ENCODE measurements at regions not wholly inside any gene's neighbourhood (a gene's known extent, or its start where the extent isn't known, plus 50 kb on each side); places are given as distances from the start of the nearest gene placed in this dataset.
A peak's percentile ranks its signal among the peaks of the same experiment; 100 is the strongest.

DNA sequence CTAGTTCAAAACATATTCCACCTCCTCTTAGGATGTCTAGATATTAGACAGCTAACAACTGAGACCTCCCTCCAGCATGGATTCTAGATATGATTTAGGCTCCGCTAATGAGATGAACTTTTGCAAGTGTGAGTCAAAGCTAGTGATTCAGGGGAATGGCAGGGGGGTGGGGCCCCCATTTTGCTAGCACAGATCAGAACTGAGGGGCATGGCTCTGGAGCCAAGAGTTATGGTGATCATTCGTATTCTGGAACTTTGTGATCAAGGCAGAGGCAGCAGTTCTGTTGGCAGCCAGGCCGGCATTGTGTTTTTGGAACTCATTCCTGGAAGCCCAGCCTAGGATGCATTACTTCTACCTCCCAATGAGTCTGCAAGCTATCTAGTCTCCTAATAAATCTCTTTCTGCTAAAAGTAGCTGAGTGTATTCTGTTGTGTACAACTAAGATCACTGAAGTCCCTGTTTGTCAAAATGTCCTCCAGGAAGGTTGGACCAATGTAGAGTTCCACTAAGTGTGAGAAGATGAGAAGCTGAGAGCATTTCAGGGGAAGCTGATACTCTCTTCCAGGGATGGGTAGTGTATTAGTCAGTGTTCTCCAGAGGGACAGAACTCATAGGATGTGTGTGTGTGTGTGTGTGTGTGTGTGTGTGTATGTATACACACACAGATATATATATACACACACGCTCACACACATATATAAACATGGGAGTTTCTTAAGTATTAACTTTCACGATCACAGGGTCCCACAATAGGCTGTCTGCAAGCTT, 312.7 kb downstream of the TLE3 start:
- no peak for DNase-seq

DNA sequence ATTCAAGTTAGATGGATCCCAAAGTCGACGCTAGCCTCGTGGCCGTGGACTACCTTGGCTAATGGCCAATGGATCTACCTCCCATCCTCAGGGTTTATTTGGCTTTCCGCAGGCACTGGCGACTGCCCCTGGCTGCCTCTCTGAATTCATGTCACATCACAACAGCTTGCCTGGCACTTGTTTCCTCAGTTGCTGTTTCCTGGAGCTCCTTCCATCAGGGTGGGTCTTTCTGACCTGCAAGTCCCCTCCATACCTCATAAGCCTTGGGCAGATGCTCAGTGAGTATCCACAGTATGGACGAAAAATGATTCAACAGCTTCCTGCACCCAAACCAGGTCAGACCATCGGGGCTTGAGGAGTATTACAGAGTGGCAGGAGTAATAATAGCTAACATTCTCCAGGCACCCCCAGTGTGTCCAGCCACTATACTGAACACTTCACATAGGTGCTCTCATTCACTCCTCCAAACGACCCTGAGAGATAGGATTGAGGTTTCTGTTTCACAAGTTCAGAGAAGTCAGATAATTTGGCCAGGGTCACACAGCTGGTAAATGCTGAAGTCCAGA, 311.5 kb downstream of the TLE3 start:
- DNase-seq = no peak

DNA sequence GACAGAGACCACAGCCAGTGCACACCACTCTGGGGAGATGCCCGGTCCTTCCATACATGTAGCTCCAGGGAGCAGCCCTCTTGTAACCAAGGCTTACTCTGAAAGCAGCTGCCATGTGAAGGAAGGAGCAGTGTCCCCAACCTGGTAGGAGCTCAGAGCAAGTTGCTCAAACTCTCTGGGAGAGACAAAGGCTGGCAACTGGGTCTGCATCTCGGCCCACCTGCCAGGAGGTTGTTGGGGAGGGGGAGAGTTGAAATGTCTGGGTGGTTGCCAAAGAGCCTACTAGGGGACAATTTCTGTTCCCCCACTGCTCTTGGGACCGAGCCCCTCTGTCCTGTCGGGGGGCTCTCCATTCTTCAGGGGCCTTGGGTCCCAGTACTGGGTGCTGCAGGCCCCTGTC, 309.9 kb downstream of the TLE3 start:
- DNase-seq = no peak

DNA sequence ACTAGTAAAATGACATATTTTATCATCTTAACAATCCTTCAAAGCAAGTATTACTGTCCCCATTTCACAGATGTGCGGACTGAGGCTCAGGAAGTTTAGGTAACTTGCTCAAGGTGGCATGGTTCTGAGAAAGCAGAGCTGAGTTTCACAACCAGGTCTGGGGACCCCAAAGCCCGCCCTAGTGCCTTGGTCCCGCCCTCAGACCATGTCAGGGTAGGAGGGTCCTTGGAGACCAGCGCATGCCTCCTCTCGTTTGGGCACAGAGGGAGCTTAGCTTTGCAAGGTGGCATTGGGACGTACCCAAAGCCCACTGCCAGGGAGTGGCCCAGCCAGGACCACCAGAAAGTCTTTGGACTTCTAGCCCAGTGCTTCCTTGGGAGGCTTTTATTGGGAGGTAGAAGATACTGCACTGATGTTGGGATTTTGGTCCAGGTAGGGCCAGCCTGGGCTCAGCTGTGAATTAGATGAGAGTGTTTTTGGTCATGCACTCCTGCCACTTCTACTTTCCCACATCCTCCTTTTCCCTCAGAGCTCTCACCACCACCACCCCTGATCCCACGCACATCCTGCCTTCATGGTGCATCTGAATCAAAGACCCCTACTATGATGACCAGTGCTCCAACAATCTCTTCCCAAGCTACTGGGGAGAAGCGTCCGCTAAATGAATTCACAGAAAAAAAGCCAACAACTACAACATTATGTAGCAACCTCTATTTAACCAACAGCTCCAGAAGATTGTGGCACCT, 307.9 kb downstream of the TLE3 start:
- DNase-seq = no peak

DNA sequence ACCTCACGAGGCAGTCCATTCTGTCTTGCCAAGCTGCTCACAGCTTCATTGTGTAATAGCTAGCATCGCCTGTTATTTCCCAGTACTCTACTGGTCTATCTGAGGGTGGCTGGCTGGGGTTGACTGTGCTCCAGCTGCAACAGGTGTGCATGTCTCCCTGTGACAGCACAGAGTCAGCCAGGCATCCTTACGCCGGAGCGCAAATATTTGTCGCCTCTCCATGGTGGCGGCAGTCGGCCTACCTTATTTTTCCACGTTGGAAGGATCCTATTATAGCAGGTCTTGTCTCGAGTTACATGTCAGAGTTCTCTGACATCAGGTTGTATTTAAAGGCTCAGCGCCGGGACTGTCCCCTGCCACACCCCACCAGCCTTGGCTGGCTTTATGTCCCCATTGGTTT, 307.1 kb downstream of the TLE3 start:
- no peak for DNase-seq

DNA sequence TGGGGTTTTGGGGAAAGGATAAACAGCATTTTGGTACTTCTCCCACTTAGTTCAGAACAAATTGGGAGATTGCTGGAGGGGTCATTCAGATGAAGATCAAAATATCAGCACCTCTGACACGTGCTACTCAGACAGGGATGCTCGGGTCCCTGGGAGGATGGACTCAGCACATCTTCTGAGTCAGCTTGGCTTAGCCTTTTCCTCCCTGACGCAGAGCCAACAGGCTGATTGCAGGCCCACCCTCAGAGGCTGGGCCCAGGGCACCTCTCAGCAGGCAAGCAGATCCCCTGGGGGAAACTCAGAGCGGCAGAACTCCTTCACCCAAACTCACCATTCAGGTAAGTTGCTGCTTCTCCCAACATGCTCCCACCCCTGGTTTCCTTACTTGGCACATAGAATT, 304.9 kb downstream of the TLE3 start:
- no peak for DNase-seq

DNA sequence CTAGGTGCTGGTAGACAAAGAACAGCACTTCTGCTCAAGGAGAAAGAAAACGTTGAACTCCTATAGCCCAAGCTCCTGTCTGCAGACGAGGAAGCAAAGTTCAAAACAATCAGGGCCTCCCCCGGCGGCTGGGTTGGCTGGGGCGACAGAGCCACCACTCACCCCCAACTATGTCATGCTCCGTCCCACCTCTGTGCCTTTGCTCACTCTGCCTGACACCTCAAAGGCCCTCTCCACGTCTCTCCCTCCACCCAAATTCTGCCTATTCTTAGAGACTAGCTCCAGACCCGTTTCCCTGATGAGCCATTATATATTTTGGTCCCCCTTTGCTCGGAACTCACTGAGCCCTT, 304.3 kb downstream of the TLE3 start:
- no peak for DNase-seq

DNA sequence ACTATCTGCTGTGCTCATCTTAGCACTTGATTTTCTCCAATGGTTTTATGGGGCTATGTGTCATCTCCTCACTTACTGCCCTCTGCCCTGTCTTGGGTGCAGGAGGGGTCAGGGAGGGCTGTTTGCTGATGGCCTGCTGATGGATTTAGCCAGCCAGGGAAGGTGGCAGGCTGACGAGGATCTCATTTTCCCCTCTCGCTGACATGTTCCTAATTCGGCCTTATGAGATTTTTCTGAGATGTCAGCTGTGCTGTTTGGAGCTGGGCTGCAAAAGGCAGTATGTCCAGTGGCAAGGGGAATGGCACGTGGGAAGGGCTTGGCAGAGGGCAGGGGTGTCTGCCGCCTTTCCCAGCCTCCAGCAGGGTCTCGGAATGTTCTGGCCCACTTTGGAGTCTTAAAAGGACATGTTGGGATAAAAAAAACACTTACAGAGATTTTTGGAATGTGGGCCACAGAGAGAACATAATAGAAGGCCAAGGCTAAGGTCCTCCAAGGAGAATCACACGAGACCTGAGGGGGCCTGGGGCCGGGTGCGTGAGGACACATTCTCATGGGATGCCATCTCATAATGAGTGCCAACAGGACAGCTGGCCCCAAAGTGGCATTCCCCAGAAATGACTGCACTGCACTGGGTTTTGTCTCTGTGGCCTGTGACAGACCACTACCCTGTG, 303.8 kb downstream of the TLE3 start:
- no peak for DNase-seq

DNA sequence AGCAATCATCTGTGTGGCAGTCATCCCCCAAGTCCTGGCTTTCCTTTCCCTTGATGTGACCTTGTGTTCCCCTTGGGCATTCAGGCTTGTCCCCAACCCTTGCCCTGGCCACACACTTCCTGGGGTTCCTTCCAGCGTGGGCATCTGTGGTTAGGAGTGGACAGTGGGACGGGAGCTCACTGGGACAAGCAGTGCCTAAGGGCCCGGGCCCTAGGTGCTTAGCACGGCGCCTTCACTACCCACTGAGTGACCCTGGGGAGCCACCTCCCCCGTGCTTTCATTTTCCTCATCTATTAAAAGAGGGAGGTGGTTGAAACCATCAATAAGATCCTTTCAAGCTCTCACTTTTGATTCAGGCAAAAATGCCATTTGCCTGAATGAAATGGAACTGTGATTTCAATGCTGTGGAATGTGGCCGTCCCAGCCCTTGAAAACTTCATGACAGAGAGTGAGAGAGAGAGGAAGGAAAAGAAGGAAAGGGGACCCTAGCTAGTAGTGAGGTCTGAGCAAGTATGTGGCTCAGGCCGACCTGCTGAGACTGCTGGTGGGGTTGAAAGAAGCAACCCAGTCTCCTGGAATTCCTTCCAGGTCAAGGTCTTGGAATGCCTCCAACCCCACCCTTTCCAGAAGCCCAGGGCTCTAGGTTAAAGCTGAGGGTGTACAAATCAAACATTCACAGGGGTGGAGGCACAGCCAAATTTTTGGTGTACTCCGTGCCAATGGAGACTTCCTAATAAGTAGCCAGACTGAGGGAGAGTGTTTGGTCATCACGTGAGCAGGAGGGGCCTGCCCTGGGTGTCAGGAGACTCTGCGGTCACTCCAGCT, 302.9 kb downstream of the TLE3 start:
- no peak for DNase-seq

DNA sequence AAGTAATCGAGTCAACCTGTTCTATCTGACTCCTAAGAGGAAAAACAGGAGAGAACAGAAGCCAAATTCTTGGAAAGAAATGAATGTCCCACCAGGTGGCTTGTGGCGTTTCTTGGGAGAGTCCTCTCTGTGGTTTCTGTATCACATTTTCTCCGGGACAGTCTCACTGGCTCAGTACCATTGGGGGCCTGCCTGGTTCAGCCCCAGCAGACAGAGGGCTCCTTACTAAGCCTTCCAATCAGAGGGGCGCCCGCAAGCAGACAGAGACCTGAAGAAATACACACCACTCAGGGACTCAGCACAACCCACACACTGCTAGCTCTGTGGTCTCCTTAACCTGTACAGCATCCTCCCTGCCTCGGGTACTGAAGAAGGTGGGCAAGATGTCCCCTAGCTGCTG, 302.1 kb downstream of the TLE3 start:
- DNase-seq = no peak

DNA sequence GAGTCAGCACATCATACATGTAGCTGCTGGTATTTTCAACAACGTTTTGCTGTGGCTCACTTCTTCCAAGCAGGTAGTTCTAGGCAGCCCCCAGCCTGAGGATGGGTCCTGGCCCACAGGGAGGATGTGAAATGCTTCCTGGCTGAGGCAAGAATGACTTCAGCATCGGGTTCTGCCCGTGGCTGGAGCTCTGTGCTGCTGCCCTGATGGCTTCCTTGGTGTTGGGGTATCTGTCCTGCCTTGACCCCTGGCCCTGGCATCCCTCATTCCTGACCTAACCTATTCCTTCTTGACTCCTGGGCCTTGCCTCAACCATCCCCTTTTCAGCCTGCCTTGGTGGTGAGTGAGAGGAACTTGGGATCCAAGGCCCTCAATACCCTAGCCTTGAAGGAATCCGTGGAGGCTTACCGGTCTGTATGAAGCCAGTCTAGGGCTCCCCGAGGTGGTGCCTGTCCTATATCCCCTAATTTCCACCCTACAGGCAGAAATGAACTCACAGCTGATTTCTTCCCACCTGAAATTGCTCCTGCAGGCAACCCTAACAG, 300.6 kb downstream of the TLE3 start:
- DNase-seq = no peak

DNA sequence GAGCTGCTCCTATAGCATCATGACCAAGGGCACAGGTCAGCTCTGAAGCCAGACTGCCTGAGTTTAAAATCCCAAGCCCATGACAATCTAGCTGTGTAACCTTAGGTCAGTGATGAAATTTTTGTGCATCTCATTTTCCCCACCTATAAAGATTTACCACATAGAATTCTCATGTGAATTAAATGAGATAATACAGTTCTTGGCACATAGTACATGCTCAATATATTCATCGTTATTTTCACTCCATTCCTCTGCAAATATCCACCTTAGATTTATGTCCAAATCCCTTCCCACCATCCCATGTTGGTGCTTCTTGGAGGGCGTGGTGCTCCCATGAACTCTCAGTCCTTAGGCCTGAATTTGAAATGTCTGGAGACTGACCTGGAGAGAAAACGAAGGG, 300.1 kb downstream of the TLE3 start:
- no peak for DNase-seq

DNA sequence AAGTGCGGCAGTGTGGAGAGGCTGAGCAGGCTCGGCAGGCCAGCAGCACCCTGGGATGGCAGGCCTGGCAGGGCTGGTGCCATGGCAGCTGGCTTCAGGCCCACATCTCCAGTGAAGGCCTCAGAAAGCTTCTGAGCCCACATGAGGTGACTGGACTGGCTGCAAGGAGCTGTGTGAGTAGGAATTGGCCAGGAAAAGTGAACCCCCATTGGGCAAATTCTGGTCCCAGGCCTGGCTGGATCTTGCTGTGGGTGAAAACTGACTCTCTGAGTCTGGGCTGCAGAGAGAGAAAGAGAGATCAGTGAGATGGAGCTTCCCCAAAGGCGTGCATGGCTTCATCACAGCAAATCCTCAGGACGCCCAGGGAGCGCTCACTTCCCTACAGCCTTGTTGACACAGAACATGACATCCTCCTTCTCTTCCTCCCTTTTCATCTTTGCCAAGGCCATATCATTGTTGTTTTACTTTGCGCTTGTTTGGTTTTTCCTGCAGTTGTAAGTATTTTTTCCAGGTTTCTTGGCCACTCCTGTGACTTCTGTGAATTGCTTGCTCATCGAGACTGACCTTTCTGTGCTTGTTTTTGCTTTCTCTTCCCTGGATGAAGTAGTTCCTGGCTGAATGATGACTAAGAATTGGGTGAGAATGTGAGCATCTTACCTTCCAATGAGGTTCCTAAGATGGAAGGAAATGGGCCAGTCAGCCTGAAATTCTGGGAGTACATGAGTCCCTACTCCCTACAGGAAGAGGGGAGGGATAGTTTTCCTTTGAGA, 299.1 kb downstream of the TLE3 start:
- DNase-seq = peak in 1 of 56 donors; percentile 20

DNA sequence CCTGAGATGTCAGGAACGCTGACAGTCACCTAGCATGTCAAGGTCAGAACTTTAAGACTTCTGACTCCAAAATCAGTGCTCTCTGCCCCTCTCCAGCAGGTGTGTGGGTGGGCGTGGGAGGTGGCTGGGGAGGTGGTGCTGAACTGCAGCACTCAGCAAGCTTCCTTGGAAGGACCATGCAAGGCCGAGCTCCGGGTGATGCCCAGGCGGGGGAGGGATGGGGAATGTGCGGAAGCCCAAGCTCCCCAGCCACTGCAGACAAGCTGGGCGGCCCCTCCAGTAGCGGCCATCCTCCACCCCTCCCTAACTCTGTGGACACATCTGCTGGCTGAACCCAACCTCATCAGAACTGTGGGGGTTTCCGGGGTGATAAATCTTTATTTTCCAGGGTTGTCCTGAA, 296.6 kb downstream of the TLE3 start:
- no peak for DNase-seq

DNA sequence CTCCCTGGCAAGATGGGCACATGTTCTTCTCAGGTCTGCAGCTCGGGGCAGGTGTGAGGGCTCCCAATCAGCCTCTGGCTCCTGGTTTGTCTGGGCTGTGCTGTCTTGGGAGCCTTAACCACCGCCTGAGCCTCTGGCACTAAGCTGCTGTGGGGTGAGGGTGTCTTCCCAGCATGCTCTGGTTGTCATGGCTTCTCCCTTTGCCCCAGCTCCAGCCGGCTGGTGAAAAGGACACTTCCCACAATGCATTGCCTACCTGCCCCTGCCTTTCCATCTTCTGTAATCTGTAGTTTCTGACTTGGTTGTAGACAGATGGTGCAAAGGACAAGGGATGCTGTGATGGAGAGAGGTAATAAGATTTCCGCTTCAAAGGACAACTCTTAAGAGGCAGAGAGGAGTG, 295.3 kb downstream of the TLE3 start:
- DNase-seq = no peak

DNA sequence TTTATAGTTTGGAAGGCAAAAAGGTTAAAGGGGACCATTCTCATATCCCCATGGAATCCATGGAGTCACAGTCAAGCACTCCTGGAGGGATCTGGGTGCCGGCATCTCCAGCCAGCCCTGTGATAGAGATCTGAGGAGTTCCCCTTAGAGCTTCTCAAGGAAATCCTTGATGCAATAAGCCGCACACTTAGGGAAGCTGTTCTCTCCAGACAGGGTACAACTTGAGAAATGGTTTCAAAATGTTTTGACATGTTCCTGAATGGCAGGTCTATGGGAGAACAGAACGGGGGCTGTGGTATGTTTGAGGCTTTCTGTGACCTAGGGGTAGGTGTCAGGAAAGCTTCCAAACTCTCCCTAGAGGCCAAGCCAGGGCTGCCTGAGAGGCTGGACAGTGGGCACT, 292.9 kb downstream of the TLE3 start:
- no peak for DNase-seq

DNA sequence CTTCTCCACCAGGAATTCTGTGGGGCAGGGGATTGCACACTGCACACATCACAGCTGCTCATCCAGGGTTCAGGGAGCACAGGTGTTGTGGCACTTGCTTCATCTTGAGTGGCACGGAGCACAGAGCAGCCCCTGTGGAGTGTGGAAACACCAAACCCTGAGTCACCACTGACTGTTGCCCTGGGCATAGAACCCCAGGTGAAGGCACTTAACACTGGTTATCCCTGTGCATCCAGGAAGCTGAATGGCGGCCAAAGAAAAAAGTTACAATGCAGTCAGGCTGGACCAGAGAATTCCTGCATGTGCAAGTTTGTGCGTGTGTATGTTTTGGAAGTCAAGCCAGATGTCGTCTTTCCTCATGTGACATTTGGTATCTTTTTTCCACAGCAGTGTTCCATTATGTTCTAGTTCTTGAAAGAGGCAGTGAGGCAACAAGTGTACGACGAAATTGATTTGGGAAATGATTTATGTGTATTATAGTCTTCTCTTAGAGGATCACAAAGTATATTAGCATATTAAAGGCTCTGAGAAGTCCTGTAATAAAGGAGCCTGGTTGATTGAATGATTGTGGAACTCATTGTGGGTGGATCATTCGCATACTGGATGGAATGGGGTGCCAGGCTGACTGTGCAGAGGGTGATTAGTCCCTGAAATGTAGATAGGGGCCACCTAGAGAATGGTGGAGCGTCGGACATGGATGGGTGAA, 292.3 kb downstream of the TLE3 start:
- DNase-seq = no peak

DNA sequence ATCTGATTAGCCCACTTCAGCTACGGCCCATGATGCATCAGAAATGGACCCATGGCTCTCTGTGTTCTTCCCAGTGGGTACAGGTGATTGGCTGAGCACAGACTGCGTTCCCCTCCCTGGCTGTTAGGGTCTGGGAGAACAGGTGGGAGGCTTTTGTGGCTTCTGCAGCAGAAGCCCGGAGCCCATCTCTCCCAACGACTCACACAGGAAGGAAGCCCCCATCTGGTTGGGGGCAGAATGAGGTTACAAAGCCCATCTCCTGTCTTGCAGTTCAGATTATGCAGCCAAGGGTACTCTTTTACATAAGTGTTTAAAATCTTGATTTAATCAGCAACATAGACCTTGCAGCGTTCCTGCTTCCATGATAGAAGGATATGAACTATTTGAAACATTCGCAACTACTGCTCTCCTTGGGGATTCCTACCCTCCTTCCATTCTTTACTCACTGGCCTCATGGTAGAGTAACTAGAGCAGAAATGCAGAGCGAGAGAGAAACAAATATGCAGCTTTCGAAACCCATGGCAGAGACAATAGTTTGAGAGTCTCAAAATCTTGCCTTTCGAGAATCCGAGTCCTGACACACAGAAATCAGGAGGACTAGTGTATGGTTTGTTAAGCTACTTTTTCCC, 291.3 kb downstream of the TLE3 start:
- DNase-seq = no peak

DNA sequence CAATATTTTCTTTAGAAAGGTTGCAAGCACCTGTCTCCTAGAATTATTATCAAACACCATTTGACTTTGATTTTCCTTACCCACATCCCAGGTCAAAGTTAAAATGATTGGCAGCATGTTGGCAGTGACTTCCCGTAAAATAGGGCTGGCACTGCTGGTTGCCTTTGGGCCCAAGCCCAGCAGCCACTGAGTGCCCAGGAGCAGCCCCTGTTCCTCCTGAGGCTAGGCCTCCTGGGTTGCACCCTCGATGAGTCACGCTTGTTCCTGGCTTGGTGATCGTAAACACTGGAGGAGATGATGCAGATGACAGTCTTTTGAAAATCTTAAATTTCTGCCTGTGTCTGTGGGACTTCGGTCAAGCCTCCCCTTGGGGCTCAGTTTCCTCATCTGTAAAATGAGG, 290.0 kb downstream of the TLE3 start:
- no peak for DNase-seq

Data from nucleus accumbens (tissue), 56 donors.